ENCODE measurements at regions not wholly inside any gene's neighbourhood (a gene's known extent, or its start where the extent isn't known, plus 50 kb on each side); places are given as distances from the start of the nearest gene placed in this dataset.
"Not testable (repeated sequence)": the region's sequence is repeated elsewhere in the genome, so short reads cannot be mapped to it uniquely, and the experiment has no call there.

- Mint-ChIP-seq H3K4me3 (no peak overlapping the region), H3K9me3 (peaks cover 19% of the 10 kb centered on the region), H3K4me1 (no peaks in the 10 kb centered on the region), H3K27ac (no peak overlapping the region), H3K36me3 (ENCODE audit: low read depth) (peaks cover 73% of the 10 kb centered on the region), H3K27me3 (ENCODE audit: low read depth) (no peaks in the 10 kb centered on the region)
- TF ChIP-seq, protein P1, sequence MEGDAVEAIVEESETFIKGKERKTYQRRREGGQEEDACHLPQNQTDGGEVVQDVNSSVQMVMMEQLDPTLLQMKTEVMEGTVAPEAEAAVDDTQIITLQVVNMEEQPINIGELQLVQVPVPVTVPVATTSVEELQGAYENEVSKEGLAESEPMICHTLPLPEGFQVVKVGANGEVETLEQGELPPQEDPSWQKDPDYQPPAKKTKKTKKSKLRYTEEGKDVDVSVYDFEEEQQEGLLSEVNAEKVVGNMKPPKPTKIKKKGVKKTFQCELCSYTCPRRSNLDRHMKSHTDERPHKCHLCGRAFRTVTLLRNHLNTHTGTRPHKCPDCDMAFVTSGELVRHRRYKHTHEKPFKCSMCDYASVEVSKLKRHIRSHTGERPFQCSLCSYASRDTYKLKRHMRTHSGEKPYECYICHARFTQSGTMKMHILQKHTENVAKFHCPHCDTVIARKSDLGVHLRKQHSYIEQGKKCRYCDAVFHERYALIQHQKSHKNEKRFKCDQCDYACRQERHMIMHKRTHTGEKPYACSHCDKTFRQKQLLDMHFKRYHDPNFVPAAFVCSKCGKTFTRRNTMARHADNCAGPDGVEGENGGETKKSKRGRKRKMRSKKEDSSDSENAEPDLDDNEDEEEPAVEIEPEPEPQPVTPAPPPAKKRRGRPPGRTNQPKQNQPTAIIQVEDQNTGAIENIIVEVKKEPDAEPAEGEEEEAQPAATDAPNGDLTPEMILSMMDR (IDR thresholded peaks at IDR 0.05; ENCODE audit: unreplicated experiment in 3 of 3), result no peak
Measured at GRCh38 chr6:144435602-144436426, 150.7 kb downstream of the UTRN start.

- Mint-ChIP-seq H3K4me1 (no peaks in the 10 kb centered on the region), H3K9me3 (peaks cover 27% of the 10 kb centered on the region), H3K4me3 (no peak overlapping the region), H3K27ac (peak overlapping the region in 1 of 3 experiments; percentile 8), H3K36me3 (ENCODE audit: low read depth) (peaks cover 76% of the 10 kb centered on the region), H3K27me3 (ENCODE audit: low read depth) (no peaks in the 10 kb centered on the region)
- TF ChIP-seq, protein P1 (IDR thresholded peaks at IDR 0.05; ENCODE audit: unreplicated experiment in 3 of 3), result no peak
Measured at GRCh38 chr6:144437105-144437504, 152.0 kb downstream of the UTRN start.

DNA sequence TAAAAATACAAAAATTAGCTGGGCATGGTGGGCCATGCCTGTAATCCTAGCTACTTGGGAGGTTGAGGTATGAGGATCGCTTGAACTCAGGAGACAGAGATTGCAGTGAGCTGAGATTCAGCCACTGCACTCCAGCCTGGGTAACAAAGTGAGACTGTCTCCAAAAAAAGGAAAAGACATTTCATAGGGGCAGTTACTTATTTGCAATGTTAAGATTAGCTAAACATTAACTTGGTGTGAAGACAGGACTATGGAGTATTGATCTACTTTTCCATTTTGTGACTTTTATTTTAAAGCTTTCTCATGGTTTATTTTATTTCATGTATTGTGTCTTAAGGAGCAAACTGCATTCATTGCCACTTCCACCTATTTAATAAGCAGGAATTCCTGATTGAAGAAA is 153.0 kb downstream of the UTRN start:
- TF ChIP-seq, protein P1 (IDR thresholded peaks at IDR 0.05; ENCODE audit: unreplicated experiment in 3 of 3), result no peak
- Mint-ChIP-seq H3K4me1 (no peaks in the 10 kb centered on the region), H3K9me3 (peaks cover 30% of the 10 kb centered on the region)

GRCh38 chr6:144439016-144439415 is 153.9 kb downstream of the UTRN start:
- TF ChIP-seq, protein P1 (IDR thresholded peaks at IDR 0.05; ENCODE audit: unreplicated experiment in 3 of 3), result no peak
- Mint-ChIP-seq H3K27me3 (ENCODE audit: low read depth) (no peaks in the 10 kb centered on the region), H3K27ac (no peak overlapping the region), H3K4me1 (no peaks in the 10 kb centered on the region), H3K36me3 (ENCODE audit: low read depth) (peaks cover 84% of the 10 kb centered on the region), H3K9me3 (peaks cover 30% of the 10 kb centered on the region), H3K4me3 (no peak overlapping the region)

More for the DNA sequence above, 153.0 kb downstream of the UTRN start:
- H3K27me3 Mint-ChIP-seq (ENCODE audit: low read depth), result no peaks in the 10 kb centered on the region
- peaks cover 81% of the 10 kb centered on the region for H3K36me3 Mint-ChIP-seq (ENCODE audit: low read depth)
- no peak overlapping the region for H3K4me3 Mint-ChIP-seq
- H3K27ac Mint-ChIP-seq, result peak overlapping the region in 1 of 3 experiments; percentile 8

DNA sequence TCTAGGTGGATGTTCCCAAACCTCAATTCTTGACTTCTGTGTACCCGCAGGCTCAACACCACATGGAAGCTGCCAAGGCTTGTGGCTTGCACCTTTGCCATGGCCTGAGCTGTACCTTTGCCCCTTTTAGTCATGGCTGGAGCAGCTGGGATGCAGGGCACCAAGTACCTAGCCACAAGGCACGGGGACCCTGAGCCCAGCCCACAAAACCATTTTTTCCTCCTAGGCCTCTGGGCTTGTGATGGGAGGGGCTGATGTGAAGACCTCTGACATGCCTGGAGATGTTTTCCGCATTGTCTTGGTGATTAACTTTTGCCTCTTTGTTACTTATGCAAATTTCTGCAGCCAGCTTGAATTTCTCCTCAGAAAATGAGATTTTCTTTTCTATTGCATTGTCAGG is 156.7 kb downstream of the UTRN start:
- Mint-ChIP-seq H3K36me3 (ENCODE audit: low read depth) (peaks cover 82% of the 10 kb centered on the region), H3K9me3 (peaks cover 28% of the 10 kb centered on the region)
- H3K27ac Mint-ChIP-seq; H3K4me3 Mint-ChIP-seq; H3K27me3 Mint-ChIP-seq (ENCODE audit: low read depth); H3K4me1 Mint-ChIP-seq: not testable (repeated sequence)

DNA sequence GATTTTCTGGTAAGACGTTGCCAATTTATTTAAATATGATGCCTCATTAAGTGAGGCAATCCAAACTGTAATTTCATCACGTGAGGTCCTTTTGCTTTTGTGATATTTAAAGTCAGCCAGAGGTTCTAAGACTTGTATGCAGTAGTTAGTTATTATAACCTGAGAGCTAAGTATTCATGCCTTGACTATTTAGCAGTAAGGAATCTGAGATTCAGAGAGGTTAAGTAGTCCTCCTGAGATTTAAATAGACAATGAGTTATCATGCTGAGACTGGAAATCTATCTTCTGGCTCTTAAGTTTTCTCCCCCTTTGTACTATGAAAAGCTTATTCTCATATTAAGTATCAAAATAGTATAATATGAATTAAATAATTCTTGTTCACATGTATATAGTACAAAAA is 158.0 kb downstream of the UTRN start:
- no peak overlapping the region for H3K4me3 Mint-ChIP-seq
- TF ChIP-seq, protein P1 (IDR thresholded peaks at IDR 0.05; ENCODE audit: unreplicated experiment in 3 of 3), result no peak
- H3K36me3 Mint-ChIP-seq (ENCODE audit: low read depth), result peaks cover 79% of the 10 kb centered on the region
- no peak overlapping the region for H3K27ac Mint-ChIP-seq
- peaks cover 28% of the 10 kb centered on the region for H3K9me3 Mint-ChIP-seq
- no peaks in the 10 kb centered on the region for H3K4me1 Mint-ChIP-seq
- H3K27me3 Mint-ChIP-seq (ENCODE audit: low read depth), result no peaks in the 10 kb centered on the region

Measured in nephron (organoid).